Right lobe of liver (tissue), 6 donors: ENCODE measurements at regions not wholly inside any gene's neighbourhood (a gene's known extent, or its start where the extent isn't known, plus 50 kb on each side); places are given as distances from the start of the nearest gene placed in this dataset.

Experiments
- ATAC-seq, 4 donors: fragments of 200-7000 bp; cut with Tn5 transposase; one replicate each; pipeline ENCODE4 v1.9.1; 2020; ENCODE audit warnings: mild to moderate bottlenecking in 4 of 4, moderate library complexity in 4 of 4
- DNase-seq, 3 donors: peaks; one replicate each; pipeline ENCODE4 v3.0.0-alpha.2; 2020
- H3K27ac ChIP-seq, 3 donors: fragments of 200-600 bp; one replicate each; pipeline ENCODE4 v1.8.0; 2022
- H3K27me3 ChIP-seq, 2 donors: fragments of 200-600 bp; one replicate each; pipeline ENCODE4 v1.8.0; 2022
- H3K36me3 ChIP-seq, 4 donors: fragments of 200-600 bp; sonication (generic) in 1 of 4; one replicate each; pipeline versions ENCODE4 v1.5.1 to v1.8.0; 2017 to 2022; ENCODE audit warnings: control low read depth in 1 of 4
- H3K4me1 ChIP-seq, 4 donors: fragments of 200-600 bp; sonication (generic) in 1 of 4; one replicate each; pipeline versions ENCODE4 v1.5.1 to v1.8.0; 2017 to 2022; ENCODE audit warnings: control low read depth in 1 of 4
- H3K4me3 ChIP-seq, 3 donors: fragments of 200-600 bp; one replicate each; pipeline ENCODE4 v1.8.0; 2022
- H3K9me3 ChIP-seq, 4 donors: fragments of 200-600 bp; sonication (generic) in 1 of 4; one replicate each; pipeline versions ENCODE4 v1.5.1 to v1.8.0; 2017 to 2022; ENCODE audit warnings: control low read depth in 1 of 4
- CTCF ChIP-seq, 4 donors: fragments of 200-600 bp in 3 of 4; fragments of 450-650 bp in 1 of 4; IDR thresholded peaks; one replicate each; pipeline versions ENCODE4 v1.5.1 to v1.8.0; 2016 to 2022; ENCODE audit warnings: antibody characterized with exemption in 4 of 4, mild to moderate bottlenecking in 2 of 4
- POLR2A ChIP-seq: fragments of 450-650 bp; IDR thresholded peaks from one replicate; pipeline ENCODE4 v1.6.1; 2017; ENCODE audit warnings: antibody characterized with exemption, mild to moderate bottlenecking
- WGBS: methylation state at CpG from one replicate; pipeline ENCODE4 v1.1.6; 2018; ENCODE audit warnings: low coverage, low lambda C conversion rate; ENCODE audit not compliant: insufficient coverage; ENCODE audit errors: missing lambda C conversion rate; 5-methylcytosine and 5-hydroxymethylcytosine counted together
- intact Hi-C, 2 donors: fragments of 100-400 bp; cut with DNase I; formaldehyde crosslinking; loops; one replicate each; pipeline versions ENCODE4 v1.11.2 to v1.14.1; 2022
- donor health status: DM: no; HTN: yes; CAD: no.
- donor health status: DM: no; HTN: no; CAD: no.
- donor health status: DM: no; HTN: no; CAD: no.
- donor health status: DM: no; HTN: yes; CAD: no.
- donor health status: DM: no; HTN: yes; CAD: no.

DNA sequence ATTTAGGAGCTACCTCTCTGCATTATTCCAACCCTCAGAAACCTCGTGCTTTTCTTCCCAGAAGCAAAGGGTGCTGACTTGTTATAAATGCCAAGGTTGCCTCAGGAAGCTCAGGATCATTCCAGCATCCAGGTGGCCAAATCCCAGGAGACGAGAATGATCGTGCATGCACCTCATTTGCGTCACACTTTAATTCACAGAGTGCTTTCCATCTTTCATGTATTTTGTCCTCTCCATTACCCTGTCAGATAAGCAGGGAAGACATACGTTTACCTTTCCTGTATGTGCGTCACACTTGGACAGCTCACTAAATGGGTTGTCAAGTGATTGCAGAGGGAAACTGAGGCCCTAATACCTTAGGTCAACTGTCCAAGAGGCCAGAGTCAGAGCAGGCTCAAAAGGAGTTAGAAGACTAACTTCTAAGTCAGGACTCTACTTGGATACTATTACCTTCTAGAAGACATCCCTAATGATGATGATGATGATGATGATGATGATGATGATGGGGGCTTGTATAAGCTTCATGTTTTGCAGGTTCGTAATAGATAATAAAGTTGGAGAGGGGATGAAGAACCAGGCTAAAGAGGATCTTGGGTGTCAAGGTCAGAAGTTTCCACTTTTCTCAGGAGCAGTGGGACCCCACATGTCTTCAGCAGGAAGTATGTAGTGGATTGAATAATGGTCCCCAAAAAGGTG is 150.6 kb upstream of the TNRC6C start:
- peak in 1 of 3 donors; percentile 3 for DNase-seq
- Histone ChIP-seq H3K36me3 (no peaks in the 10 kb centered on the region), H3K4me3 (no peak overlapping the region), H3K27me3 (no peaks in the 10 kb centered on the region), H3K4me1 (no peaks in the 10 kb centered on the region), H3K9me3 (no peaks in the 10 kb centered on the region), H3K27ac (no peak overlapping the region)
- WGBS = 64% methylated on average over 6 of the region's 7 CpGs
- intact Hi-C loops = no loop called here
- no peak for ATAC-seq
- TF ChIP-seq POLR2A (no peak), CTCF (IDR thresholded peaks at IDR 0.05) (no peak)

- WGBS = 71% methylated on average over 7 of the region's 10 CpGs
- no peaks in the 10 kb centered on the region for H3K9me3 ChIP-seq
- no peaks in the 10 kb centered on the region for H3K27me3 ChIP-seq
- DNase-seq = peak in 2 of 3 donors; percentile 6 to 19
- no peaks in the 10 kb centered on the region for H3K4me1 ChIP-seq
- no peak overlapping the region for H3K4me3 ChIP-seq
- TF ChIP-seq CTCF (IDR thresholded peaks at IDR 0.05) (no peak), POLR2A (no peak)
- no peaks in the 10 kb centered on the region for H3K36me3 ChIP-seq
- peak in 1 of 4 donors; percentile 27 for ATAC-seq
- no peak overlapping the region for H3K27ac ChIP-seq
- intact Hi-C loops = no loop called here
Measured at GRCh38 chr17:77808686-77809425, 149.6 kb upstream of the TNRC6C start.

DNA sequence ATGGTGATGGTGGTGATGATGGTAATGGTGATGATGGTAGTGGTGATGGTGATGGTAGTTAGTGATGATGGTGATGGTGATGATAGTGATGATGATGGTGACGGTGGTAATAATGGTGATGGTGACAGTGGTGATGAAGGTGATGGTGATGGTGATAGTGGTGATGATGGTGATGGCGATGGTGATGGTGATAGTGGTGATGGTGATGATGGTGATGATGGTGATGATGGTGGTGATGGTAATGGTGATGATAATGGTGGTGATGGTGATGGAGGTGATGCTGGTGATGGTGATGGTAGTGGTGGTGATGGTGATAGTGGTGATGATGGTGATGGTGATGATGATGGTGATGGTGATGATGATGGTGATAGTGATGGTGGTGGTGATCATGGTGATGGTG is 148.7 kb upstream of the TNRC6C start:
- DNase-seq (no peak), ATAC-seq (no peak)
- H3K9me3 ChIP-seq = no peaks in the 10 kb centered on the region
- intact Hi-C loops = no loop called here
- no peaks in the 10 kb centered on the region for H3K36me3 ChIP-seq
- no peak overlapping the region for H3K4me3 ChIP-seq
- TF ChIP-seq POLR2A (no peak), CTCF (IDR thresholded peaks at IDR 0.05) (no peak)
- 63% methylated on average over 2 of the region's 2 CpGs for WGBS
- no peaks in the 10 kb centered on the region for H3K27me3 ChIP-seq
- no peak overlapping the region for H3K27ac ChIP-seq
- H3K4me1 ChIP-seq = no peaks in the 10 kb centered on the region

GRCh38 chr17:77810536-77810935 is 148.0 kb upstream of the TNRC6C start:
- TF ChIP-seq CTCF (IDR thresholded peaks at IDR 0.05) = no peak
- TF ChIP-seq POLR2A = no peak
- H3K36me3 ChIP-seq = no peaks in the 10 kb centered on the region
- intact Hi-C loops = no loop called here
- H3K27me3 ChIP-seq = no peaks in the 10 kb centered on the region
- H3K4me1 ChIP-seq = no peaks in the 10 kb centered on the region
- H3K27ac ChIP-seq = no peak overlapping the region
- WGBS = 43% methylated on average over 1 of the region's 1 CpG
- H3K9me3 ChIP-seq = no peaks in the 10 kb centered on the region
- peak in 1 of 4 donors; percentile 26 for ATAC-seq
- peak in 1 of 3 donors; percentile 10 for DNase-seq
- no peak overlapping the region for H3K4me3 ChIP-seq
